ENCODE measurements at regions not wholly inside any gene's neighbourhood (a gene's known extent, or its start where the extent isn't known, plus 50 kb on each side); places are given as distances from the start of the nearest gene placed in this dataset.

GRCh38 chr6:117117652-117118051, 147.7 kb upstream of the VGLL2 start:
- Mint-ChIP-seq H3K27ac (no peak overlapping the region), H3K9me3 (peaks cover 26% of the 10 kb centered on the region), H3K4me1 (ENCODE audit: low read depth) (no peaks in the 10 kb centered on the region), H3K4me3 (no peak overlapping the region), H3K27me3 (no peaks in the 10 kb centered on the region), H3K36me3 (ENCODE audit: low read depth) (no peaks in the 10 kb centered on the region)
- intact Hi-C loops (cut with micrococcal nuclease): no loop called here

DNA sequence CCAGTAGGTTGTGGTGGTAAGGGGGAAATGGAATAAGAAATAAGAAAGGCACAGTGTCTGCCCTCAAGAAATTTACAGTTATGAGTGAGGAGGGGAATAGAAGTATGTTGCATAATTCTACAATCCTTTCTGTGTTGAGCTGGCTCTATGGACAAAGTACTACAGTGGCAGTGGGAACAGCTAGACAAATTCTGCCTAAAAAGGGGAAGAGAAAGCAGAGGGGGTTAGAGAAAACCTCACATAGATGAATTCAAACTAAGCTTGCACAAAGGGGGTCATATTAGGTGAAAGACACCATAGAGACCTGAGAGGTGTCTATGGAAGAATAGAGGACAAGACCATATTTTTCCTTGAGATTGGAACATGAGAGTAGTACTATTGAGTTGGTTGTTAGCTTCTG, 146.9 kb upstream of the VGLL2 start:
- intact Hi-C loops (cut with micrococcal nuclease): no loop called here
- Mint-ChIP-seq H3K9me3 (peaks cover 21% of the 10 kb centered on the region), H3K4me3 (no peak overlapping the region), H3K4me1 (ENCODE audit: low read depth) (no peaks in the 10 kb centered on the region), H3K27ac (no peak overlapping the region), H3K36me3 (ENCODE audit: low read depth) (no peaks in the 10 kb centered on the region), H3K27me3 (no peaks in the 10 kb centered on the region)

- no peak overlapping the region for H3K27ac Mint-ChIP-seq
- no peaks in the 10 kb centered on the region for H3K4me1 Mint-ChIP-seq (ENCODE audit: low read depth)
- H3K27me3 Mint-ChIP-seq: no peaks in the 10 kb centered on the region
- intact Hi-C loops (cut with micrococcal nuclease): no loop called here
- no peaks in the 10 kb centered on the region for H3K9me3 Mint-ChIP-seq
- H3K36me3 Mint-ChIP-seq (ENCODE audit: low read depth): no peaks in the 10 kb centered on the region
- no peak overlapping the region for H3K4me3 Mint-ChIP-seq
These were observed 139.1 kb upstream of the VGLL2 start for GRCh38 chr6:117126213-117126612.

GRCh38 chr6:117128052-117128451, 137.3 kb upstream of the VGLL2 start:
- Mint-ChIP-seq H3K27me3 (no peaks in the 10 kb centered on the region), H3K4me3 (no peak overlapping the region), H3K27ac (no peak overlapping the region), H3K36me3 (ENCODE audit: low read depth) (no peaks in the 10 kb centered on the region), H3K4me1 (ENCODE audit: low read depth) (no peaks in the 10 kb centered on the region), H3K9me3 (no peaks in the 10 kb centered on the region)
- intact Hi-C loops (cut with micrococcal nuclease): no loop called here

- H3K4me3 Mint-ChIP-seq: no peak overlapping the region
- intact Hi-C loops (cut with micrococcal nuclease): no loop called here
- H3K4me1 Mint-ChIP-seq (ENCODE audit: low read depth): no peaks in the 10 kb centered on the region
- no peak overlapping the region for H3K27ac Mint-ChIP-seq
- no peaks in the 10 kb centered on the region for H3K27me3 Mint-ChIP-seq
- H3K36me3 Mint-ChIP-seq (ENCODE audit: low read depth): no peaks in the 10 kb centered on the region
- H3K9me3 Mint-ChIP-seq: no peaks in the 10 kb centered on the region
These were observed 135.2 kb upstream of the VGLL2 start for GRCh38 chr6:117130125-117130524.

DNA sequence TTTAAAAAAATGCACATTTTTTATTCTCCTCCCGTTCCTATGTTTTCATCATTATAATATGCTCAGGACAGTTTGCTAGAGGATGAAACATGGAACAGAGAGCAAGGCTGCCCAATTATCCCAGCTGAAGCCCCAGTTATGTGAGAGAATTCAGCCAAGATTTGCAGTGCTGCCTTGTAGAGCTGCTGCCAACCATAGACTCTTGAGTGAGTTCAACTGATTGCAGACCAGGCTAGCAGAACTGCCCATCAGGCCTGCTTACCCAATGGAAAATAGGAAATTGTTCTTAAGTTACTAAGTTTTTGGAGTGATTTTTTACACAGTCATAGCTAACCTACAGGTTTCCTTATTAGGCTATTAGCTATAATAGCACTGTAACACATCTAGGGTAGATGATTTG, 128.7 kb upstream of the VGLL2 start:
- H3K27ac Mint-ChIP-seq: no peak overlapping the region
- no peaks in the 10 kb centered on the region for H3K4me1 Mint-ChIP-seq (ENCODE audit: low read depth)
- no peak overlapping the region for H3K4me3 Mint-ChIP-seq
- H3K36me3 Mint-ChIP-seq (ENCODE audit: low read depth): no peaks in the 10 kb centered on the region
- intact Hi-C loops (cut with micrococcal nuclease): no loop called here
- H3K9me3 Mint-ChIP-seq: peaks cover 8% of the 10 kb centered on the region
- no peaks in the 10 kb centered on the region for H3K27me3 Mint-ChIP-seq

GRCh38 chr6:117137711-117138110, 127.6 kb upstream of the VGLL2 start:
- Mint-ChIP-seq H3K4me1 (ENCODE audit: low read depth) (no peaks in the 10 kb centered on the region), H3K27me3 (no peaks in the 10 kb centered on the region), H3K4me3 (no peak overlapping the region), H3K27ac (no peak overlapping the region), H3K9me3 (peaks cover 8% of the 10 kb centered on the region), H3K36me3 (ENCODE audit: low read depth) (no peaks in the 10 kb centered on the region)
- intact Hi-C loops (cut with micrococcal nuclease): no loop called here

DNA sequence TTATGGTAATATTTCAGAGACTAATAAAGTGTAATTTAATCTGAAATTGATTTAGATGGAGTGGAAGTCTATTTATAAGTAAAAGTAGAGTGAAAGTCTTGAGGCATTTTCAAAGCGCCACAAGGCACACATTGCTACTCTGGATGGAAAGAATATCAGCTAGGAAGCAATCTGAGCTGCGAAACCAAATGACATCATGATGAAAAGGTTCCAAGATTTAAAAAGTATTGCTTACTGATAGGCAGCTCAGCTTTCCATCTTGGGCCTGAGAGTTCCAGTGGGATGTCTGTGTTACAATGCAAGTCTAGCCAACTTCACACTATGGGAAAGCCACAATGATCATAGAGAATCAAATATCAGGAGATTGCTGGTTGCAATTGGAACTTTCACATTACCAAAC, 126.9 kb upstream of the VGLL2 start:
- intact Hi-C loops (cut with micrococcal nuclease): no loop called here
- Mint-ChIP-seq H3K4me3 (no peak overlapping the region), H3K27ac (no peak overlapping the region), H3K36me3 (ENCODE audit: low read depth) (no peaks in the 10 kb centered on the region), H3K27me3 (no peaks in the 10 kb centered on the region), H3K4me1 (ENCODE audit: low read depth) (no peaks in the 10 kb centered on the region), H3K9me3 (peaks cover 8% of the 10 kb centered on the region)

DNA sequence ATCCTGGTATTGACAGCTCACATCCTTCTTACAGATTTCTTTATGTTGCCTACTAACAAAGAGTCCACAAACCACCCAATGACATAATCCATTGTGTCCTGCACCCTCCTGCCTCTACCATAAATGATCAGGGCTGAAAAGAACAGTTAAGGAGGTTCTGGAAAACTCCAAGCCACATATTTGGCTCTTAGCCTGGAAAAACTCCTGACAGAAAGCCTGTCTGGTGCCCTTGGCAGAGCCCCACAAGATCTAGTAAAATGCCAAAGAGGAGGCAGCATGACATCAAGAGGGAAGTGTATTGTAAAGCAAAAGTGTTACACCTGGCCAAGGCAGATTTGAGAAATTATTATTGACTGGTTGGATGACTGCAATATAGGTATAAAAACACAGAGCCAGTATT, 126.4 kb upstream of the VGLL2 start:
- H3K36me3 Mint-ChIP-seq (ENCODE audit: low read depth): no peaks in the 10 kb centered on the region
- H3K27me3 Mint-ChIP-seq: no peaks in the 10 kb centered on the region
- H3K4me1 Mint-ChIP-seq (ENCODE audit: low read depth): no peaks in the 10 kb centered on the region
- no peak overlapping the region for H3K27ac Mint-ChIP-seq
- intact Hi-C loops (cut with micrococcal nuclease): no loop called here
- H3K4me3 Mint-ChIP-seq: no peak overlapping the region
- peaks cover 8% of the 10 kb centered on the region for H3K9me3 Mint-ChIP-seq

- intact Hi-C loops (cut with micrococcal nuclease): no loop called here
- Mint-ChIP-seq H3K27ac (no peak overlapping the region), H3K27me3 (no peaks in the 10 kb centered on the region), H3K4me1 (ENCODE audit: low read depth) (no peaks in the 10 kb centered on the region), H3K4me3 (no peak overlapping the region), H3K9me3 (peaks cover 24% of the 10 kb centered on the region), H3K36me3 (ENCODE audit: low read depth) (no peaks in the 10 kb centered on the region)
These were observed 123.2 kb upstream of the VGLL2 start for GRCh38 chr6:117142142-117142541.

DNA sequence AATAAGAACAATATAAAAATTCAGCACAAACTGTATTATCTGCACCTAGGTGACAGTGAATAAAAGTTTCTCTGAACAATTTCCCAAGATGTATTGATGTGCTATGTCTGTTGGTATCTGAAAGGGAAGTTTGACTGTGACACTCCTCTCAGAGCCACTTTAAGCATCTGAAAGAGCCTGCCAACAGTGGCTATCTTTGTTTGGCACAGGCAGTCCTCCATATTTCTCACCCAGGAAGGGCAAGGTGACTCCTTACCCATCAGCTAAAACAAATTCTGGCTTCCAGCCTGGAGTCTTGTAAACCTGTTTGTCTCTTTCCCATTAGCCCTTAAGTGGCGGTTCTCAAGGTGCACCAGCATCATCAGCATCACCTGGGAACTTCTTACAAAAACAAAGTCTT, 122.4 kb upstream of the VGLL2 start:
- no peaks in the 10 kb centered on the region for H3K36me3 Mint-ChIP-seq (ENCODE audit: low read depth)
- H3K4me3 Mint-ChIP-seq: no peak overlapping the region
- no peak overlapping the region for H3K27ac Mint-ChIP-seq
- H3K9me3 Mint-ChIP-seq: peaks cover 17% of the 10 kb centered on the region
- H3K4me1 Mint-ChIP-seq (ENCODE audit: low read depth): no peaks in the 10 kb centered on the region
- intact Hi-C loops (cut with micrococcal nuclease): no loop called here
- no peaks in the 10 kb centered on the region for H3K27me3 Mint-ChIP-seq

- Mint-ChIP-seq H3K4me3 (no peak overlapping the region), H3K27ac (no peak overlapping the region), H3K27me3 (no peaks in the 10 kb centered on the region), H3K36me3 (ENCODE audit: low read depth) (no peaks in the 10 kb centered on the region), H3K9me3 (peaks cover 19% of the 10 kb centered on the region), H3K4me1 (ENCODE audit: low read depth) (no peaks in the 10 kb centered on the region)
- intact Hi-C loops (cut with micrococcal nuclease): no loop called here
These were observed 121.7 kb upstream of the VGLL2 start for GRCh38 chr6:117143647-117144046.

DNA sequence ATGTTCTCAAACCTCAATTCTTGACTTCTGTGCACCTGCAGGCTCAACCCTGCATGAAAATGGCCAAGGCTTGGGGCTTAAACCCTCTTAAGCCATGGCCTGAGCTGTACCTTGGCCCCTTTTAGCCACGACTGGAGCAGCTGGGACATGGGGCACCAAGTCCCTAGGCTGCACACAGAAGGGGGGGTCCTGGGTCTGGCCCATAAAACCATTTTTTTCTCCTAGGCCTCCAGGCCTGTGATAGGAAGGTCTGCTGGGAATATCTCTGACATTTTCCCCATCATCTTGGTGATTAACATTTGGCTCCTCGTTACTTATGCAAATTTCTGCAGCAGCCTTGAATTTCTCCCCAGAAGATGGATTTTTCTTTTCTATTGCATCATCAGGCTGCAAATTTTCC, 119.4 kb upstream of the VGLL2 start:
- no peak overlapping the region for H3K27ac Mint-ChIP-seq
- peaks cover 42% of the 10 kb centered on the region for H3K9me3 Mint-ChIP-seq

DNA sequence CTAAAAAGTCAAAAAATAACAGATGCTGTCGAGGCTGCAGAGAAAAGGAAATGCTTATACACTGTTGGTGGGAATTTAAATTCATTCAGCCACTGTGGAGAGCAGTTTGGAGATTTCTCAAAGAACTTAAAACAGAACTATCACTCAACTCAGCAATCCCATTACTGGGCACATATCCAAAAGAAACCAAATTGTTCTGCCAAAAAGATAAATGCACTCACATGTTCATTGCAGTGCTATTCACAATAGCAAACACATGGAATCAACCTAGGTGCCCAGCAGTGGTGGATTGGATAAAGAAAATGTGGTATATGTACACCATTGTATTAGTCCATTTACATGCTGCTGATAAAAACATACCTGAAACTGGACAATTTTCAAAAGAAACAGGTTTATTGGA, 116.0 kb upstream of the VGLL2 start:
- no peaks in the 10 kb centered on the region for H3K27me3 Mint-ChIP-seq
- H3K4me1 Mint-ChIP-seq (ENCODE audit: low read depth): no peaks in the 10 kb centered on the region
- H3K9me3 Mint-ChIP-seq: peaks cover 62% of the 10 kb centered on the region
- no peak overlapping the region for H3K4me3 Mint-ChIP-seq
- H3K36me3 Mint-ChIP-seq (ENCODE audit: low read depth): no peaks in the 10 kb centered on the region
- H3K27ac Mint-ChIP-seq: no peak overlapping the region
- intact Hi-C loops (cut with micrococcal nuclease): no loop called here

More for the DNA sequence above, 119.4 kb upstream of the VGLL2 start:
- no peaks in the 10 kb centered on the region for H3K4me1 Mint-ChIP-seq (ENCODE audit: low read depth)
- intact Hi-C loops (cut with micrococcal nuclease): no loop called here
- no peak overlapping the region for H3K4me3 Mint-ChIP-seq
- no peaks in the 10 kb centered on the region for H3K36me3 Mint-ChIP-seq (ENCODE audit: low read depth)
- H3K27me3 Mint-ChIP-seq: no peaks in the 10 kb centered on the region

- no peaks in the 10 kb centered on the region for H3K4me1 Mint-ChIP-seq (ENCODE audit: low read depth)
- H3K36me3 Mint-ChIP-seq (ENCODE audit: low read depth): no peaks in the 10 kb centered on the region
- H3K27ac Mint-ChIP-seq: no peak overlapping the region
- peaks cover 13% of the 10 kb centered on the region for H3K9me3 Mint-ChIP-seq
- no peak overlapping the region for H3K4me3 Mint-ChIP-seq
- intact Hi-C loops (cut with micrococcal nuclease): no loop called here
- no peaks in the 10 kb centered on the region for H3K27me3 Mint-ChIP-seq
These were observed 108.6 kb upstream of the VGLL2 start for GRCh38 chr6:117156741-117157140.

DNA sequence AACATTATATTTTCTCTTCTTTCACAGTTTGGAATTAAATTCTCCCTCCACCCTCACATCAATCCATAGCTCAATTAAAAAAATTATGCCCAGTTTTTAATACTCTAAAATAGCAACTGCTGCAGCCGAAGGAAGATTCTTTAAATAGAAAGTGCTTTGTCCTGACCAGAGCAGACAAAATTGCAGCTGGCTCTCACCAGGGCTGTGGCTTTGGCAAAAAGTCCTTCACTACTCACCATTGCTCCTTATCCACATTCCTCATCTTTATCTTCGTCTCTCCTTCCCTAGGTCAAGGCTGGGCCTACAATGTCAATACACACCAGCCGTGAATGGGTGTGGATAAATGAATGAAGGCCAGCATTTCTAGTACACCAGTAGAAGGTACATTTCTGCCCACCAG, 107.9 kb upstream of the VGLL2 start:
- intact Hi-C loops (cut with micrococcal nuclease): no loop called here
- Mint-ChIP-seq H3K9me3 (peaks cover 6% of the 10 kb centered on the region), H3K36me3 (ENCODE audit: low read depth) (no peaks in the 10 kb centered on the region), H3K27me3 (no peaks in the 10 kb centered on the region), H3K27ac (no peak overlapping the region), H3K4me1 (ENCODE audit: low read depth) (no peaks in the 10 kb centered on the region), H3K4me3 (no peak overlapping the region)

Measured in dendritic cell treated with granulocyte-macrophage colony-stimulating factor and Interleukin-4, amounts not matched to agents 40 ng/mL and 50 ng/mL, for 4 days (primary cell).